ENCODE measurements at regions not wholly inside any gene's neighbourhood (a gene's known extent, or its start where the extent isn't known, plus 50 kb on each side); places are given as distances from the start of the nearest gene placed in this dataset.

GRCh38 chr7:45986355-45987298 lies 65.6 kb upstream of the IGFBP3 start:
- TF ChIP-seq CTCF (IDR thresholded peaks at IDR 0.05) (no peak), POLR2A (IDR thresholded peaks at IDR 0.05) (no peak)
